ENCODE measurements at regions not wholly inside any gene's neighbourhood (a gene's known extent, or its start where the extent isn't known, plus 50 kb on each side); places are given as distances from the start of the nearest gene placed in this dataset. TPM values are rescaled to one million over a fixed set of nuclear protein-coding genes. Genes with fewer than 3 reads are reported as not detected.

DNA sequence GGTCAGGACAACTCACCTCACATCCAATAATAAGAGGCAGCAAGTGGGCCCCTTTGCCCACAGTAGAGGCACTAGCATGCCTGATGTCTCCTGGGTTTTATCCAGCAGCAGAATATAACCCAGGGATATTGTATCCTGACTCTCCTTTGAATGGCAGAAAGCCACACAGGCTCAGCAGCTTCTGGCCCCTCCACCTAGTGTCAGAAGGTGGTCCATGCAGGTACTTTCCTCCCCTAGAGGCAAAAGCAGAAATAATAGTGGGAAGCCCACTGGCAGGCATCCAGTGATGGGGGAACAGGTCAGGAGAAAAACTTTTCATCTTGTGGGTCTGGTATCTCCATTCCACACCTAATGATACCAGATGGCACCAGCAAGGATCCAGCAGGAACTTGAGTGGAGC lies 75.5 kb upstream of the IRS4 start:
- no peak for TF ChIP-seq EZH2 (IDR thresholded peaks at IDR 0.05)
- TF ChIP-seq, protein P1, sequence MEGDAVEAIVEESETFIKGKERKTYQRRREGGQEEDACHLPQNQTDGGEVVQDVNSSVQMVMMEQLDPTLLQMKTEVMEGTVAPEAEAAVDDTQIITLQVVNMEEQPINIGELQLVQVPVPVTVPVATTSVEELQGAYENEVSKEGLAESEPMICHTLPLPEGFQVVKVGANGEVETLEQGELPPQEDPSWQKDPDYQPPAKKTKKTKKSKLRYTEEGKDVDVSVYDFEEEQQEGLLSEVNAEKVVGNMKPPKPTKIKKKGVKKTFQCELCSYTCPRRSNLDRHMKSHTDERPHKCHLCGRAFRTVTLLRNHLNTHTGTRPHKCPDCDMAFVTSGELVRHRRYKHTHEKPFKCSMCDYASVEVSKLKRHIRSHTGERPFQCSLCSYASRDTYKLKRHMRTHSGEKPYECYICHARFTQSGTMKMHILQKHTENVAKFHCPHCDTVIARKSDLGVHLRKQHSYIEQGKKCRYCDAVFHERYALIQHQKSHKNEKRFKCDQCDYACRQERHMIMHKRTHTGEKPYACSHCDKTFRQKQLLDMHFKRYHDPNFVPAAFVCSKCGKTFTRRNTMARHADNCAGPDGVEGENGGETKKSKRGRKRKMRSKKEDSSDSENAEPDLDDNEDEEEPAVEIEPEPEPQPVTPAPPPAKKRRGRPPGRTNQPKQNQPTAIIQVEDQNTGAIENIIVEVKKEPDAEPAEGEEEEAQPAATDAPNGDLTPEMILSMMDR (IDR thresholded peaks at IDR 0.05): peak; percentile 50
- Histone ChIP-seq H3K4me1 (no peaks in the 10 kb centered on the region), H3K9me3 (ENCODE audit: low read depth) (peaks cover 5% of the 10 kb centered on the region), H3K36me3 (no peaks in the 10 kb centered on the region), H3K27me3 (no peaks in the 10 kb centered on the region), H3K4me3 (no peak overlapping the region), H2AFZ (replicated peaks) (no peak overlapping the region), H3K9ac (no peak overlapping the region), H3K4me2 (no peak overlapping the region), H3K27ac (no peak overlapping the region), H3F3A (ENCODE audit: low read depth) (no peaks in the 10 kb centered on the region), H4K20me1 (ENCODE audit: low read depth) (no peaks in the 10 kb centered on the region), H3K79me2 (ENCODE audit: low read depth) (no peaks in the 10 kb centered on the region)
- Mint-ChIP-seq H3K4me1 (no peaks in the 10 kb centered on the region), H3K27me3 (ENCODE audit: insufficient read depth, low read depth) (peaks cover 3% of the 10 kb centered on the region), H3K27ac (no peak overlapping the region), H3K9me3 (peaks cover 14% of the 10 kb centered on the region), H3K36me3 (peaks cover 3% of the 10 kb centered on the region), H3K4me3 (no peak overlapping the region)
- peak; percentile 23 for DNase-seq (ENCODE audit: low spot score)

DNA sequence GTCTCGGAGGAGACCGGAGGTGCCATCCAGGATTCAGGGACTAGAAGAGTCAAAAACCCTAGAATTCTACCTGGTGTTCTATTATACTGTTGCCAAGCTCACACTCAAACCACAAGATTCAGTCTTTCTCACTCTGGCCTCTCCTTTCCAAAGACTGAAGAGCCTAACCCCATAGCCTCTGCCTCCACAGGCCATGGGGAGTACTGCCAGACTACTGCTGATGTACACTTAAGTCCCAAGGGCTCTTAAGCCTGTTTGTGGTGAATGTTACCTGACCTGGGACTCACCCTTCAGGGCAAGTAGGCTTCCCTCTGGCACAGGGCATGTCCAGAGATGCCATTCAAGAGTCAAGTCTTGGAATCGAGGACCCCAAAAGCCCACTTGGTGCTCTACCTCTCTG lies 58.9 kb upstream of the IRS4 start:
- TF ChIP-seq, protein P1 (IDR thresholded peaks at IDR 0.05): no peak
- TF ChIP-seq EZH2phosphoT487 (IDR thresholded peaks at IDR 0.05) (no peak), EZH2 (IDR thresholded peaks at IDR 0.05) (no peak)
- no peak overlapping the region for H3K4me3 Mint-ChIP-seq
- peaks cover 2% of the 10 kb centered on the region for H3K27me3 Mint-ChIP-seq (ENCODE audit: insufficient read depth, low read depth)
- no peak overlapping the region for H2AFZ ChIP-seq (replicated peaks)
- H3K9ac ChIP-seq: no peak overlapping the region
- no peak overlapping the region for H3K4me3 ChIP-seq
- H3K9me3 Mint-ChIP-seq: no peaks in the 10 kb centered on the region
- no peaks in the 10 kb centered on the region for H4K20me1 ChIP-seq (ENCODE audit: low read depth)
- H3K36me3 Mint-ChIP-seq: no peaks in the 10 kb centered on the region
- H3K4me2 ChIP-seq: no peak overlapping the region
- H3K27me3 ChIP-seq: no peaks in the 10 kb centered on the region
- no peaks in the 10 kb centered on the region for H3K79me2 ChIP-seq (ENCODE audit: low read depth)
- H3K27ac Mint-ChIP-seq: no peak overlapping the region
- peaks cover 2% of the 10 kb centered on the region for H3K36me3 ChIP-seq
- H3K27ac ChIP-seq: no peak overlapping the region
- H3K9me3 ChIP-seq (ENCODE audit: low read depth): no peaks in the 10 kb centered on the region
- H3K4me1 ChIP-seq: no peaks in the 10 kb centered on the region
- no peaks in the 10 kb centered on the region for H3K4me1 Mint-ChIP-seq
- no peaks in the 10 kb centered on the region for H3F3A ChIP-seq (ENCODE audit: low read depth)
- DNase-seq (ENCODE audit: low spot score): no peak

Small RNAs in the stretch of these regions (microRNA-seq; reads per million reads assigned to microRNA genes)
- 0.54 reads per million for gene MIR6087

Small RNAs in the stretch of these regions (small RNA-seq; reads per million reads assigned to genes)
- 0.09 reads per million for gene MIR6087
- gene RNU6-309P: not detected
